ENCODE measurements at regions not wholly inside any gene's neighbourhood (a gene's known extent, or its start where the extent isn't known, plus 50 kb on each side); places are given as distances from the start of the nearest gene placed in this dataset.

GRCh38 chr10:113357681-113358300, 195.1 kb upstream of the HABP2 start:
- no peak overlapping the region for H2AFZ ChIP-seq (ENCODE audit: low read depth, low read length)
- H3K9ac ChIP-seq (ENCODE audit: low read length): no peak overlapping the region
- H3K27ac ChIP-seq (ENCODE audit: low read length): no peak overlapping the region
- H3K36me3 ChIP-seq (replicated peaks; ENCODE audit: low read depth, low read length): no peaks in the 10 kb centered on the region
- no peaks in the 10 kb centered on the region for H4K20me1 ChIP-seq (ENCODE audit: insufficient read depth, low read length)
- H3K9me3 ChIP-seq (ENCODE audit: insufficient read depth, low read length): no peaks in the 10 kb centered on the region
- TF ChIP-seq CTCF (IDR thresholded peaks at IDR 0.05; ENCODE audit: low read depth, low read length): no peak
- no peak for TF ChIP-seq EZH2phosphoT487 (IDR thresholded peaks at IDR 0.05; ENCODE audit: low read depth)
- H3K27me3 ChIP-seq (ENCODE audit: low read depth, low read length): 0 out of 2 replicates have a peak, but pooled peaks cover 4% of the 10 kb centered on the region
- no peak overlapping the region for H3K4me3 ChIP-seq (ENCODE audit: low read length)
- no peak overlapping the region for H3K4me2 ChIP-seq (ENCODE audit: low read length)
- H3K4me1 ChIP-seq (ENCODE audit: low read length): no peaks in the 10 kb centered on the region
- no peaks in the 10 kb centered on the region for H3K79me2 ChIP-seq (ENCODE audit: low read length)

GRCh38 chr10:113359655-113360054, 193.2 kb upstream of the HABP2 start:
- Histone ChIP-seq H3K79me2 (ENCODE audit: low read length) (no peaks in the 10 kb centered on the region), H3K36me3 (replicated peaks; ENCODE audit: low read depth, low read length) (no peaks in the 10 kb centered on the region), H4K20me1 (ENCODE audit: insufficient read depth, low read length) (no peaks in the 10 kb centered on the region), H3K4me1 (ENCODE audit: low read length) (no peaks in the 10 kb centered on the region), H2AFZ (ENCODE audit: low read depth, low read length) (no peak overlapping the region), H3K9ac (ENCODE audit: low read length) (no peak overlapping the region), H3K4me3 (ENCODE audit: low read length) (no peak overlapping the region), H3K4me2 (ENCODE audit: low read length) (no peak overlapping the region), H3K27me3 (ENCODE audit: low read depth, low read length) (0 out of 2 replicates have a peak, but pooled peaks cover 4% of the 10 kb centered on the region), H3K27ac (ENCODE audit: low read length) (no peak overlapping the region), H3K9me3 (ENCODE audit: insufficient read depth, low read length) (no peaks in the 10 kb centered on the region)
- no peak for TF ChIP-seq CTCF (IDR thresholded peaks at IDR 0.05; ENCODE audit: low read depth, low read length)
- TF ChIP-seq EZH2phosphoT487 (IDR thresholded peaks at IDR 0.05; ENCODE audit: low read depth): no peak

GRCh38 chr10:113360870-113361269, 192.0 kb upstream of the HABP2 start:
- TF ChIP-seq EZH2phosphoT487 (IDR thresholded peaks at IDR 0.05; ENCODE audit: low read depth) (no peak), CTCF (IDR thresholded peaks at IDR 0.05; ENCODE audit: low read depth, low read length) (no peak)
- no peaks in the 10 kb centered on the region for H4K20me1 ChIP-seq (ENCODE audit: insufficient read depth, low read length)
- no peak overlapping the region for H3K27ac ChIP-seq (ENCODE audit: low read length)
- H3K36me3 ChIP-seq (replicated peaks; ENCODE audit: low read depth, low read length): no peaks in the 10 kb centered on the region
- no peak overlapping the region for H3K9ac ChIP-seq (ENCODE audit: low read length)
- no peak overlapping the region for H2AFZ ChIP-seq (ENCODE audit: low read depth, low read length)
- no peaks in the 10 kb centered on the region for H3K79me2 ChIP-seq (ENCODE audit: low read length)
- no peak overlapping the region for H3K4me3 ChIP-seq (ENCODE audit: low read length)
- H3K4me2 ChIP-seq (ENCODE audit: low read length): no peak overlapping the region
- H3K4me1 ChIP-seq (ENCODE audit: low read length): no peaks in the 10 kb centered on the region
- H3K27me3 ChIP-seq (ENCODE audit: low read depth, low read length): 0 out of 2 replicates have a peak, but pooled peaks cover 4% of the 10 kb centered on the region
- H3K9me3 ChIP-seq (ENCODE audit: insufficient read depth, low read length): no peaks in the 10 kb centered on the region

GRCh38 chr10:113362645-113363091, 190.2 kb upstream of the HABP2 start:
- Histone ChIP-seq H3K79me2 (ENCODE audit: low read length) (no peaks in the 10 kb centered on the region), H3K4me3 (ENCODE audit: low read length) (no peak overlapping the region), H3K27ac (ENCODE audit: low read length) (no peak overlapping the region), H3K9me3 (ENCODE audit: insufficient read depth, low read length) (no peaks in the 10 kb centered on the region), H3K9ac (ENCODE audit: low read length) (no peak overlapping the region), H3K36me3 (replicated peaks; ENCODE audit: low read depth, low read length) (no peaks in the 10 kb centered on the region), H3K4me1 (ENCODE audit: low read length) (no peaks in the 10 kb centered on the region), H4K20me1 (ENCODE audit: insufficient read depth, low read length) (no peaks in the 10 kb centered on the region), H2AFZ (ENCODE audit: low read depth, low read length) (no peak overlapping the region), H3K27me3 (ENCODE audit: low read depth, low read length) (no peaks in the 10 kb centered on the region), H3K4me2 (ENCODE audit: low read length) (no peak overlapping the region)
- no peak for TF ChIP-seq CTCF (IDR thresholded peaks at IDR 0.05; ENCODE audit: low read depth, low read length)
- TF ChIP-seq EZH2phosphoT487 (IDR thresholded peaks at IDR 0.05; ENCODE audit: low read depth): no peak

All from OCI-LY3 (cell line).